Prostate gland (tissue), 2 donors: ENCODE measurements at regions not wholly inside any gene's neighbourhood (a gene's known extent, or its start where the extent isn't known, plus 50 kb on each side); places are given as distances from the start of the nearest gene placed in this dataset.

Experiments used
- DNase-seq: peaks from one replicate; pipeline ENCODE4 v3.0.0-alpha.2; 2019; ENCODE audit warnings: low spot score
- H3K27ac ChIP-seq, 2 donors: fragments of 200-600 bp; sonication (generic); 2 replicates each; pipeline ENCODE4 v1.5.1; 2017 to 2019
- H3K27me3 ChIP-seq: fragments of 200-600 bp; sonication (generic); replicated peaks from 2 replicates; pipeline ENCODE4 v1.5.1; 2019; ENCODE audit not compliant: insufficient read depth
- H3K36me3 ChIP-seq, 2 donors: fragments of 200-600 bp; sonication (generic); 1 replicate in 1 of 2; 2 replicates in 1 of 2; pipeline versions ENCODE4 v1.5.1 to v1.8.1; 2017 to 2019
- H3K4me1 ChIP-seq: fragments of 200-600 bp; sonication (generic); replicated peaks from 2 replicates; pipeline ENCODE4 v1.5.1; 2019
- H3K4me3 ChIP-seq, 2 donors: fragments of 200-600 bp; sonication (generic); 2 replicates each; pipeline ENCODE4 v1.5.1; 2017 to 2019
- H3K9me3 ChIP-seq: fragments of 200-600 bp; sonication (generic); 2 replicates; pipeline ENCODE4 v1.5.1; 2017
- POLR2A ChIP-seq: fragments of 450-650 bp; IDR thresholded peaks from one replicate; pipeline ENCODE4 v1.6.1; 2016; ENCODE audit warnings: antibody characterized with exemption, mild to moderate bottlenecking
- POLR2AphosphoS5 ChIP-seq: sonication (generic); formaldehyde crosslinking; IDR thresholded peaks from one replicate; pipeline ENCODE4 v1.6.1; 2017; ENCODE audit warnings: antibody characterized with exemption
- WGBS: methylation state at CpG from one replicate; pipeline ENCODE4 v1.1.5; 2018; 5-methylcytosine and 5-hydroxymethylcytosine counted together
- intact Hi-C: fragments of 100-400 bp; cut with DNase I; formaldehyde crosslinking; loops from one replicate; pipeline ENCODE4 v1.14.2; 2022
- TF ChIP-seq, protein P1 (sequence below), 4 experiments: fragments of 200-600 bp in 2 of 4; fragments of 450-650 bp in 2 of 4; sonication (generic) in 2 of 4; IDR thresholded peaks; 1 replicate in 3 of 4; 2 replicates in 1 of 4; pipeline ENCODE4 v1.5.1; 2016 to 2019; ENCODE audit warnings: antibody characterized with exemption in 4 of 4, mild to moderate bottlenecking in 2 of 4, moderate library complexity in 2 of 4

DNA sequence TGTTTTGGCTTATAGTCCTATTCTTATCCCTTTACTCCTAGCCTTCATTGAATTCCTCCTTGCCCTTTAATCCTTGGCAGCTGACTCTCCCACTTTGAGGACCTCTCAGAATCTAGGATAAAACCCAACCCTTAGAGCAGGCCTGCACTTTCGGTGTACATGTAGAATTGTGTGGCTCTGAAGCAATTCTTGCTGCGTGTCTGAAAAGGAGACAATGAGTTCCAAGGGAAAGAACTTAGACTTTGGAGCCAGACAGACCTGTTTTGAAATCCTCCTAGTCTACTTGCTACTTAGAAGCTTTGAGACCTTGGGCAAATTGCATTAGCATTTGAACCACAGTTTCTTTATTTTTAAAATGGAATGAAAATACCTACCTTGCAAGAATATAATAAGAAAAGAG lies 175.2 kb downstream of the BEND2 start:
- Histone ChIP-seq H3K27me3 (no peaks in the 10 kb centered on the region), H3K36me3 (no peaks in the 10 kb centered on the region), H3K4me3 (no peak overlapping the region), H3K27ac (no peak overlapping the region), H3K4me1 (no peaks in the 10 kb centered on the region), H3K9me3 (no peaks in the 10 kb centered on the region)
- 84% methylated on average over 2 of the region's 2 CpGs for WGBS
- DNase-seq = no peak
- intact Hi-C loops = no loop called here
- TF ChIP-seq, protein P1, sequence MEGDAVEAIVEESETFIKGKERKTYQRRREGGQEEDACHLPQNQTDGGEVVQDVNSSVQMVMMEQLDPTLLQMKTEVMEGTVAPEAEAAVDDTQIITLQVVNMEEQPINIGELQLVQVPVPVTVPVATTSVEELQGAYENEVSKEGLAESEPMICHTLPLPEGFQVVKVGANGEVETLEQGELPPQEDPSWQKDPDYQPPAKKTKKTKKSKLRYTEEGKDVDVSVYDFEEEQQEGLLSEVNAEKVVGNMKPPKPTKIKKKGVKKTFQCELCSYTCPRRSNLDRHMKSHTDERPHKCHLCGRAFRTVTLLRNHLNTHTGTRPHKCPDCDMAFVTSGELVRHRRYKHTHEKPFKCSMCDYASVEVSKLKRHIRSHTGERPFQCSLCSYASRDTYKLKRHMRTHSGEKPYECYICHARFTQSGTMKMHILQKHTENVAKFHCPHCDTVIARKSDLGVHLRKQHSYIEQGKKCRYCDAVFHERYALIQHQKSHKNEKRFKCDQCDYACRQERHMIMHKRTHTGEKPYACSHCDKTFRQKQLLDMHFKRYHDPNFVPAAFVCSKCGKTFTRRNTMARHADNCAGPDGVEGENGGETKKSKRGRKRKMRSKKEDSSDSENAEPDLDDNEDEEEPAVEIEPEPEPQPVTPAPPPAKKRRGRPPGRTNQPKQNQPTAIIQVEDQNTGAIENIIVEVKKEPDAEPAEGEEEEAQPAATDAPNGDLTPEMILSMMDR (IDR thresholded peaks at IDR 0.05) = no peak
- TF ChIP-seq POLR2AphosphoS5 (no peak), POLR2A (no peak)

DNA sequence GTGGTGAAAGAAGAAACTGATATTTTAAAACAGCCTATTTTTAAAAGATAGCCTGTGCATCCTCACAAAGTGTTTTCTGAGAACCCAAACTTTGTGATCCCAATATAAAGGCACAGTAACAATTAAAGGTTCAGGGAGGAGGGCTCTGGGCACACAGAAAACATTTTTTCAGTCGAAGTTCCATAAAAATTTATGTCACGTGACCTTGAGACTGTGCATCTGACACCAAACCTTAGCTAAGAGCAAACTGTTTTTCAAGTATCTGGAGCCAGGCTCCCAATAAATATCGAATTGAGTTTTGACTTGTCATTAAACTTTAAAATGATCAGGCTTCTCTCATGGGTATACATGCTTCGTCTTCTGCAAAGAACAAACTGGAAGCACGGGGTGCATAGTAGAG lies 177.9 kb downstream of the BEND2 start:
- intact Hi-C loops = no loop called here
- TF ChIP-seq, protein P1 (IDR thresholded peaks at IDR 0.05) = no peak
- Histone ChIP-seq H3K27me3 (no peaks in the 10 kb centered on the region), H3K36me3 (no peaks in the 10 kb centered on the region), H3K9me3 (no peaks in the 10 kb centered on the region), H3K4me3 (no peak overlapping the region), H3K27ac (no peak overlapping the region), H3K4me1 (no peaks in the 10 kb centered on the region)
- no peak for DNase-seq
- WGBS = 20% methylated on average over 5 of the region's 5 CpGs

DNA sequence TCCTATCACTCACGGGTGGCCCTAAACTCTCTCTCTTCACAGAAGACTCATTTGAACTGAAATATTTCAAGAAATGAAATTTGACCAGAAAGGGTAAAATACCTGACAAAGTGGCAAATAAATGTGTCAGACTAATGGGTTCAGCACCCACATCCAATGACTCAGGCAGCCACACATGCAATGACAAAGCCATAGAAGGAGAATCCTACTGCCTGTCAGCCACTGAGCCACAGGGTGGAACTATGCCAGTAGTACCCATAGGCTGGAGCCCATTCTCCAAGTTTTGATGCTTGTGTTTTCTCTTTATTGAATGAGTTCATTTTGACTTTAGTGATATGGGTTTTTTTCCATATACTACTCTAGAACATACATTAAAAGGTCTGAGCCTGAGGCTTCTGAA lies 179.0 kb downstream of the BEND2 start:
- DNase-seq = no peak
- Histone ChIP-seq H3K36me3 (no peaks in the 10 kb centered on the region), H3K9me3 (no peaks in the 10 kb centered on the region), H3K4me3 (no peak overlapping the region), H3K27me3 (no peaks in the 10 kb centered on the region), H3K27ac (no peak overlapping the region), H3K4me1 (no peaks in the 10 kb centered on the region)
- TF ChIP-seq POLR2AphosphoS5 (no peak), POLR2A (no peak)
- TF ChIP-seq, protein P1 (IDR thresholded peaks at IDR 0.05) = no peak
- intact Hi-C loops = no loop called here
- 93% methylated on average over 1 of the region's 1 CpG for WGBS

DNA sequence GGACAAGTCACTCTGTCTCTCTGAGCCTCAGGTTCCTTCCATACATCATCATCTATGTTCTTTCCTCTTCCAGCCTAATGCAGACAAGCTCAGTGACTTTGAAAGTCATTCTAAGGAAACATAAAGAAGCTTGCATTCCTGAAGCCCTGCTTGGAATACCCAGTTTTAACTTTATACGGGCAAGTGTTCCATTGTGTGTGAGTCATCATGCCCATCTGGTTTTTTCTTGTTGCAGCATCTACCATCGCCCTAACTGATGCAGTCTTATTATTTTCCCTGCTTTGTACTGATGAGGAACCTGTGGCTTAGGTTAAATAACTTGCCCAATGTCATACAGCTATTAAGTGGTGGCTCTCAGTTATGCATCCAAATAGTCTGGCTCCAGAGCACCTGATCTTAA lies 177.9 kb upstream of the RAI2 start:
- Histone ChIP-seq H3K27me3 (no peaks in the 10 kb centered on the region), H3K4me3 (no peak overlapping the region), H3K36me3 (no peaks in the 10 kb centered on the region), H3K27ac (no peak overlapping the region), H3K9me3 (no peaks in the 10 kb centered on the region), H3K4me1 (no peaks in the 10 kb centered on the region)
- TF ChIP-seq, protein P1 (IDR thresholded peaks at IDR 0.05) = no peak
- TF ChIP-seq POLR2A (no peak), POLR2AphosphoS5 (no peak)
- no peak for DNase-seq
- 67% methylated on average over 2 of the region's 2 CpGs for WGBS
- intact Hi-C loops = no loop called here

DNA sequence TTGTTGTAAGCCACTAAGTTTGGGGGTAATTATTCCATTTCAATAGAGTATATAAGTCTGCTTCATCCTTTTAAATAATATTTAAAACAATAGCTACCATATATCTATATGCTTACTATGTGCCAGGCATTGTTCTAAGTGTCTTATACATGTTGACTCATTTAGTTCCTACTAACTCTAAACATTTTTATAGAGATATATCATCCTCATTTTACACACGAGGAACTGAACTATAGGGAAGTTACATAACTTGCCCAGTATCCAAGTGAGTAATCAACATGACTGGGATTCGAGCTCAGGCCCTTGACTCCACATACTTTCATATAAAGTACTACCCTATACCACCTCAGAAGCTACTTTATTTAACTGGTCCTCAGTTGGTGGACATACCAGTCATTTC lies 175.3 kb upstream of the RAI2 start:
- H3K4me1 ChIP-seq = no peaks in the 10 kb centered on the region
- no peaks in the 10 kb centered on the region for H3K27me3 ChIP-seq
- no peak overlapping the region for H3K27ac ChIP-seq
- H3K36me3 ChIP-seq = no peaks in the 10 kb centered on the region
- no peak for TF ChIP-seq POLR2A
- intact Hi-C loops = no loop called here
- H3K4me3 ChIP-seq = no peak overlapping the region
- 75% methylated on average over 2 of the region's 2 CpGs for WGBS
- DNase-seq = no peak
- H3K9me3 ChIP-seq = no peaks in the 10 kb centered on the region
